ENCODE measurements at regions not wholly inside any gene's neighbourhood (a gene's known extent, or its start where the extent isn't known, plus 50 kb on each side); places are given as distances from the start of the nearest gene placed in this dataset.

DNA sequence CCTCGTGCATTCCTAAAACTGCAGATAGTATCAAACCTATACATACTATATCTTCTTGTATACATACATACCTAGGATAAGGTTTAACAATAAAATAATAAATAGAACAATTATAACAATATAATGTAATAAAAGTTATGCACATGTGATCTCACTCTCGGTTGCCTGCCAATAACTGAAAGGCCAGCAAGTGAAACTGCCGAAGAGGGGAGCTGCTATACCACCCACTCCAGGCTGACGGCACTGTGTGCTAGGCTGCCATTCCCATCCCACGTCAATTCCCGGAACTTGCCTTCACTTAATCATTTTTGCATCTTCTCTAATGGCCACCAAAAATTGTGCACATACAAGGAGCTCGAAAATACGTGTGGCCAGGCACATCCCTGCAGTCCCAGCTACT is 451.1 kb upstream of the FAT1 start:
- Histone ChIP-seq H3K4me1 (ENCODE audit: control insufficient read depth in 2 of 3, insufficient read depth in 2 of 3, low read depth in 1 of 3, low read length in 3 of 3) (no peaks in the 10 kb centered on the region), H3K4me3 (ENCODE audit: low read length in 3 of 3) (no peak overlapping the region), H3K9ac (ENCODE audit: low read length in 3 of 3) (no peak overlapping the region), H3K9me3 (ENCODE audit: control insufficient read depth in 2 of 3, insufficient read depth in 1 of 3, low read length in 3 of 3) (no peaks in the 10 kb centered on the region), H3K27ac (ENCODE audit: low read depth in 2 of 2, low read length in 2 of 2) (no peak overlapping the region), H3K36me3 (ENCODE audit: control insufficient read depth in 2 of 3, insufficient read depth in 3 of 3, low read length in 3 of 3) (no peaks in the 10 kb centered on the region), H3K27me3 (ENCODE audit: control insufficient read depth, insufficient read depth, low read length) (no peaks in the 10 kb centered on the region)
- DNase-seq (no peak), FAIRE-seq (no peak)
- intact Hi-C loops (cut with DNase I) = no loop called here
- TF ChIP-seq CTCF (IDR thresholded peaks at IDR 0.05; ENCODE audit: borderline replicate concordance, extremely low read depth, insufficient read depth) = no peak

DNA sequence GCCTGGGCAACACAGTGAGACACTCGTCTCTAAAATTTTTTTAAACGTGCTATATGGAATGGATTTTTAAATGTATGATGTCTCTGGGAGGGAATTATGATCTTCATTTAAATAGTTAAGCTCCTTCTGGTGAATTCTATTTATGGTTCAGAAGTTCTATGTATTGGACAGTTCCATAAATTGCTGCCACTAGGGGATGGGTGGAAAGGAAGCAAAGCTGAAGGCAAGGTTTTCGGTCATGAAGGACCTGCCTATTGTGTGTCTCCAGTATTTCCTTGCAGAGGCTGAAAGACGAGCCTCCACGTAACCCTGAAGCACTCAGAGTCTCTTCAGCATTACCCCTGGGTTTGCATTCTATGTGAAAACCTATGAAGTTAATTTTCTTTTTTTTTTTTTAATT is 451.5 kb upstream of the FAT1 start:
- FAIRE-seq = no peak
- intact Hi-C loops (cut with DNase I) = no loop called here
- H3K4me3 ChIP-seq (ENCODE audit: low read length in 3 of 3) = no peak overlapping the region
- no peaks in the 10 kb centered on the region for H3K4me1 ChIP-seq (ENCODE audit: control insufficient read depth in 2 of 3, insufficient read depth in 2 of 3, low read depth in 1 of 3, low read length in 3 of 3)
- no peak overlapping the region for H3K27ac ChIP-seq (ENCODE audit: low read depth in 2 of 2, low read length in 2 of 2)
- TF ChIP-seq CTCF (IDR thresholded peaks at IDR 0.05; ENCODE audit: borderline replicate concordance, extremely low read depth, insufficient read depth) = no peak
- H3K9me3 ChIP-seq (ENCODE audit: control insufficient read depth in 2 of 3, insufficient read depth in 1 of 3, low read length in 3 of 3) = no peaks in the 10 kb centered on the region
- no peak for DNase-seq
- H3K9ac ChIP-seq (ENCODE audit: low read length in 3 of 3) = no peak overlapping the region
- H3K36me3 ChIP-seq (ENCODE audit: control insufficient read depth in 2 of 3, insufficient read depth in 3 of 3, low read length in 3 of 3) = no peaks in the 10 kb centered on the region
- no peaks in the 10 kb centered on the region for H3K27me3 ChIP-seq (ENCODE audit: control insufficient read depth, insufficient read depth, low read length)

GRCh38 chr4:187176261-187176910 is 452.7 kb upstream of the FAT1 start:
- intact Hi-C loops (cut with DNase I) = no loop called here
- H3K9me3 ChIP-seq (ENCODE audit: control insufficient read depth in 2 of 3, insufficient read depth in 1 of 3, low read length in 3 of 3) = no peaks in the 10 kb centered on the region
- FAIRE-seq = no peak
- H3K27ac ChIP-seq (ENCODE audit: low read depth in 2 of 2, low read length in 2 of 2) = no peak overlapping the region
- H3K4me1 ChIP-seq (ENCODE audit: control insufficient read depth in 2 of 3, insufficient read depth in 2 of 3, low read depth in 1 of 3, low read length in 3 of 3) = no peaks in the 10 kb centered on the region
- no peak for TF ChIP-seq CTCF (IDR thresholded peaks at IDR 0.05; ENCODE audit: borderline replicate concordance, extremely low read depth, insufficient read depth)
- H3K9ac ChIP-seq (ENCODE audit: low read length in 3 of 3) = no peak overlapping the region
- DNase-seq = peak in 4 of 5 donors; percentile 49 to 84 (median 61)
- H3K27me3 ChIP-seq (ENCODE audit: control insufficient read depth, insufficient read depth, low read length) = no peaks in the 10 kb centered on the region
- H3K4me3 ChIP-seq (ENCODE audit: low read length in 3 of 3) = peak overlapping the region; percentile 22 to 47 (median 28)
- no peaks in the 10 kb centered on the region for H3K36me3 ChIP-seq (ENCODE audit: control insufficient read depth in 2 of 3, insufficient read depth in 3 of 3, low read length in 3 of 3)

GRCh38 chr4:187178084-187178483 is 454.4 kb upstream of the FAT1 start:
- intact Hi-C loops (cut with DNase I) = no loop called here
- Histone ChIP-seq H3K36me3 (ENCODE audit: control insufficient read depth in 2 of 3, insufficient read depth in 3 of 3, low read length in 3 of 3) (no peaks in the 10 kb centered on the region), H3K27me3 (ENCODE audit: control insufficient read depth, insufficient read depth, low read length) (no peaks in the 10 kb centered on the region), H3K4me1 (ENCODE audit: control insufficient read depth in 2 of 3, insufficient read depth in 2 of 3, low read depth in 1 of 3, low read length in 3 of 3) (no peaks in the 10 kb centered on the region), H3K4me3 (ENCODE audit: low read length in 3 of 3) (no peak overlapping the region), H3K27ac (ENCODE audit: low read depth in 2 of 2, low read length in 2 of 2) (no peak overlapping the region), H3K9me3 (ENCODE audit: control insufficient read depth in 2 of 3, insufficient read depth in 1 of 3, low read length in 3 of 3) (no peaks in the 10 kb centered on the region), H3K9ac (ENCODE audit: low read length in 3 of 3) (no peak overlapping the region)
- FAIRE-seq (no peak), DNase-seq (no peak)
- TF ChIP-seq CTCF (IDR thresholded peaks at IDR 0.05; ENCODE audit: borderline replicate concordance, extremely low read depth, insufficient read depth) = no peak

Data from kidney (tissue), 13 donors.